Stimulated activated memory B cell treated with anti-CD40 and anti-IgM and Interleukin-4, amounts not matched to agents 10 μg/mL and 1 μg/mL and 100 μg/mL, for 72 hours (primary cell): ENCODE measurements at regions not wholly inside any gene's neighbourhood (a gene's known extent, or its start where the extent isn't known, plus 50 kb on each side); places are given as distances from the start of the nearest gene placed in this dataset.

Experiments
- ATAC-seq: fragments of 150-1000 bp; cut with Tn5 transposase; 2 replicates; pipeline ENCODE4 v1.10.0; 2021
- H3K27ac Mint-ChIP-seq: one replicate; pipeline ENCODE4 v1.8.0; 2022; ENCODE audit warnings: mild to moderate bottlenecking, mixed read lengths
- H3K27me3 Mint-ChIP-seq: one replicate; pipeline ENCODE4 v1.8.0; 2022; ENCODE audit warnings: mixed read lengths
- H3K36me3 Mint-ChIP-seq: one replicate; pipeline ENCODE4 v1.8.0; 2022; ENCODE audit warnings: mixed read lengths
- H3K4me1 Mint-ChIP-seq: one replicate; pipeline ENCODE4 v1.8.0; 2022; ENCODE audit warnings: mixed read lengths
- H3K4me3 Mint-ChIP-seq: one replicate; pipeline ENCODE4 v1.8.0; 2022; ENCODE audit warnings: mild to moderate bottlenecking, moderate library complexity, mixed read lengths
- H3K9me3 Mint-ChIP-seq: one replicate; pipeline ENCODE4 v1.8.0; 2022; ENCODE audit warnings: mixed read lengths

- Mint-ChIP-seq H3K4me1 (peaks cover 5% of the 10 kb centered on the region), H3K9me3 (peaks cover 6% of the 10 kb centered on the region), H3K4me3 (no peak overlapping the region), H3K27me3 (peaks cover 56% of the 10 kb centered on the region), H3K27ac (no peak overlapping the region), H3K36me3 (no peaks in the 10 kb centered on the region)
- peak; percentile 22 for ATAC-seq
These were observed 90.2 kb downstream of the MCFD2 start for GRCh38 chr2:46825231-46825938.

- H3K4me3 Mint-ChIP-seq = no peak overlapping the region
- peaks cover 2% of the 10 kb centered on the region for H3K9me3 Mint-ChIP-seq
- ATAC-seq = no peak
- no peak overlapping the region for H3K27ac Mint-ChIP-seq
- peaks cover 48% of the 10 kb centered on the region for H3K27me3 Mint-ChIP-seq
- H3K36me3 Mint-ChIP-seq = no peaks in the 10 kb centered on the region
- peaks cover 5% of the 10 kb centered on the region for H3K4me1 Mint-ChIP-seq
These were observed 91.0 kb downstream of the MCFD2 start for GRCh38 chr2:46824611-46825010.

- Mint-ChIP-seq H3K4me1 (no peaks in the 10 kb centered on the region), H3K36me3 (no peaks in the 10 kb centered on the region), H3K4me3 (no peak overlapping the region), H3K27ac (no peak overlapping the region), H3K9me3 (no peaks in the 10 kb centered on the region), H3K27me3 (peaks cover 18% of the 10 kb centered on the region)
- no peak for ATAC-seq
These were observed 94.0 kb downstream of the MCFD2 start for GRCh38 chr2:46821600-46821999.

GRCh38 chr2:46818819-46819218, 96.8 kb downstream of the MCFD2 start:
- peaks cover 19% of the 10 kb centered on the region for H3K27me3 Mint-ChIP-seq
- H3K4me3 Mint-ChIP-seq = no peak overlapping the region
- no peaks in the 10 kb centered on the region for H3K36me3 Mint-ChIP-seq
- no peaks in the 10 kb centered on the region for H3K9me3 Mint-ChIP-seq
- ATAC-seq = no peak
- no peaks in the 10 kb centered on the region for H3K4me1 Mint-ChIP-seq
- H3K27ac Mint-ChIP-seq = no peak overlapping the region

- Mint-ChIP-seq H3K27me3 (peaks cover 19% of the 10 kb centered on the region), H3K9me3 (no peaks in the 10 kb centered on the region), H3K27ac (no peak overlapping the region), H3K36me3 (no peaks in the 10 kb centered on the region), H3K4me3 (no peak overlapping the region), H3K4me1 (no peaks in the 10 kb centered on the region)
- no peak for ATAC-seq
These were observed 97.4 kb downstream of the MCFD2 start for GRCh38 chr2:46818141-46818621.

- Mint-ChIP-seq H3K36me3 (no peaks in the 10 kb centered on the region), H3K27me3 (peaks cover 30% of the 10 kb centered on the region), H3K9me3 (no peaks in the 10 kb centered on the region), H3K4me1 (no peaks in the 10 kb centered on the region), H3K4me3 (no peak overlapping the region), H3K27ac (no peak overlapping the region)
- ATAC-seq = no peak
These were observed 98.5 kb downstream of the MCFD2 start for GRCh38 chr2:46816846-46817726.

- Mint-ChIP-seq H3K4me3 (no peak overlapping the region), H3K9me3 (no peaks in the 10 kb centered on the region), H3K27me3 (peaks cover 34% of the 10 kb centered on the region), H3K4me1 (no peaks in the 10 kb centered on the region), H3K27ac (no peak overlapping the region), H3K36me3 (no peaks in the 10 kb centered on the region)
- no peak for ATAC-seq
These were observed 99.3 kb downstream of the MCFD2 start for GRCh38 chr2:46816151-46816845.

GRCh38 chr2:46815121-46815802, 100.3 kb downstream of the MCFD2 start:
- H3K4me3 Mint-ChIP-seq = no peak overlapping the region
- H3K9me3 Mint-ChIP-seq = no peaks in the 10 kb centered on the region
- no peaks in the 10 kb centered on the region for H3K36me3 Mint-ChIP-seq
- H3K4me1 Mint-ChIP-seq = no peaks in the 10 kb centered on the region
- H3K27me3 Mint-ChIP-seq = peaks cover 29% of the 10 kb centered on the region
- no peak for ATAC-seq
- no peak overlapping the region for H3K27ac Mint-ChIP-seq

GRCh38 chr2:46814160-46814961, 101.2 kb downstream of the MCFD2 start:
- H3K27ac Mint-ChIP-seq = no peak overlapping the region
- no peak overlapping the region for H3K4me3 Mint-ChIP-seq

GRCh38 chr2:46813680-46814079, 101.9 kb downstream of the MCFD2 start:
- no peak overlapping the region for H3K27ac Mint-ChIP-seq
- no peaks in the 10 kb centered on the region for H3K4me1 Mint-ChIP-seq
- ATAC-seq = no peak
- peaks cover 8% of the 10 kb centered on the region for H3K9me3 Mint-ChIP-seq
- peaks cover 4% of the 10 kb centered on the region for H3K36me3 Mint-ChIP-seq
- H3K4me3 Mint-ChIP-seq = no peak overlapping the region
- peaks cover 29% of the 10 kb centered on the region for H3K27me3 Mint-ChIP-seq

More at GRCh38 chr2:46814160-46814961, 101.2 kb downstream of the MCFD2 start:
- Mint-ChIP-seq H3K9me3 (peaks cover 1% of the 10 kb centered on the region), H3K27me3 (peaks cover 29% of the 10 kb centered on the region), H3K36me3 (no peaks in the 10 kb centered on the region), H3K4me1 (no peaks in the 10 kb centered on the region)
- ATAC-seq = no peak

GRCh38 chr2:46813020-46813415, 102.6 kb downstream of the MCFD2 start:
- Mint-ChIP-seq H3K27me3 (peaks cover 29% of the 10 kb centered on the region), H3K9me3 (peaks cover 9% of the 10 kb centered on the region), H3K27ac (no peak overlapping the region), H3K4me3 (no peak overlapping the region), H3K36me3 (peaks cover 6% of the 10 kb centered on the region), H3K4me1 (no peaks in the 10 kb centered on the region)
- no peak for ATAC-seq
